CD4-positive, alpha-beta T cell (primary cell): ENCODE measurements at regions not wholly inside any gene's neighbourhood (a gene's known extent, or its start where the extent isn't known, plus 50 kb on each side); places are given as distances from the start of the nearest gene placed in this dataset.

Experiments used
- ATAC-seq: fragments of 200-7000 bp; cut with Tn5 transposase; one replicate; pipeline ENCODE4 v1.10.0; 2022; ENCODE audit warnings: mild to moderate bottlenecking; ENCODE audit not compliant: poor library complexity
- CTCF ChIA-PET: fragments of 350-600 bp; sonication (Branson Sonifier 250); formaldehyde crosslinking; loops from one replicate; lab custom pipeline; 2021; ENCODE audit warnings: antibody characterized with exemption, inconsistent platforms; lab: Charles Lee
- POLR2A ChIA-PET: fragments of 350-600 bp; sonication (Branson Sonifier 250); formaldehyde crosslinking; loops from one replicate; lab custom pipeline; 2021; ENCODE audit warnings: antibody characterized with exemption, inconsistent platforms; lab: Charles Lee
- DNase-seq, 14 experiments: peaks; one replicate each; pipeline ENCODE4 v3.0.0-alpha.2; 2013 to 2020; ENCODE audit warnings: mixed read lengths in 2 of 14
- H3K27ac ChIP-seq, 2 donors: one replicate each; pipeline versions ENCODE4 v1.5.1 to v1.7.0; 2013; ENCODE audit warnings: low read length in 2 of 2, low read depth in 1 of 2, mild to moderate bottlenecking in 1 of 2
- H3K27me3 ChIP-seq, 2 experiments: 1 replicate in 1 of 2; 2 replicates in 1 of 2; pipeline versions ENCODE4 v1.6.1 to v1.7.0; 2013; ENCODE audit warnings: low read length in 2 of 2, control low read depth in 1 of 2, mild to moderate bottlenecking in 1 of 2, moderate library complexity in 1 of 2; ENCODE audit not compliant: insufficient read depth in 2 of 2, control insufficient read depth in 1 of 2
- H3K36me3 ChIP-seq: one replicate; pipeline ENCODE4 v1.6.1; 2013; ENCODE audit warnings: low read length, control low read depth; ENCODE audit not compliant: insufficient read depth
- H3K4me1 ChIP-seq: one replicate; pipeline ENCODE4 v1.6.1; 2013; ENCODE audit warnings: low read length, control low read depth; ENCODE audit not compliant: insufficient read depth
- H3K4me3 ChIP-seq: one replicate; pipeline ENCODE4 v1.5.1; 2013; ENCODE audit warnings: mild to moderate bottlenecking, low read length, moderate library complexity
- H3K9me3 ChIP-seq, 2 experiments: 1 replicate in 1 of 2; 2 replicates in 1 of 2; pipeline versions ENCODE4 v1.6.1 to v1.7.0; 2013; ENCODE audit warnings: low read length in 2 of 2, mild to moderate bottlenecking in 2 of 2, control low read depth in 1 of 2, moderate library complexity in 1 of 2; ENCODE audit not compliant: control insufficient read depth in 1 of 2, insufficient read depth in 1 of 2
- H3K27ac Mint-ChIP-seq: one replicate; pipeline ENCODE4 v1.8.0; 2020; ENCODE audit warnings: mixed read lengths
- H3K27me3 Mint-ChIP-seq: one replicate; pipeline ENCODE4 v1.8.0; 2021; ENCODE audit warnings: mixed read lengths
- H3K36me3 Mint-ChIP-seq: one replicate; pipeline ENCODE4 v1.8.0; 2021; ENCODE audit warnings: low read depth, mixed read lengths
- H3K4me1 Mint-ChIP-seq: one replicate; pipeline ENCODE4 v1.8.0; 2021; ENCODE audit warnings: low read depth, mixed read lengths
- H3K4me3 Mint-ChIP-seq: one replicate; pipeline ENCODE4 v1.8.0; 2020; ENCODE audit warnings: mild to moderate bottlenecking, mixed read lengths
- H3K9me3 Mint-ChIP-seq: one replicate; pipeline ENCODE4 v1.8.0; 2020; ENCODE audit warnings: mixed read lengths
- intact Hi-C, 2 experiments: fragments of 100-400 bp; cut with DNase I in 1 of 2; cut with micrococcal nuclease in 1 of 2; formaldehyde crosslinking; loops; one replicate each; pipeline versions ENCODE4 v1.15.1 to v1.9.0; 2023 to 2025; cut with DNase I, micrococcal nuclease
- TF ChIP-seq, protein P1 (sequence below): fragments of 200-600 bp; IDR thresholded peaks from one replicate; pipeline ENCODE4 v1.8.0; 2022; ENCODE audit warnings: antibody characterized with exemption, mild to moderate bottlenecking

DNA sequence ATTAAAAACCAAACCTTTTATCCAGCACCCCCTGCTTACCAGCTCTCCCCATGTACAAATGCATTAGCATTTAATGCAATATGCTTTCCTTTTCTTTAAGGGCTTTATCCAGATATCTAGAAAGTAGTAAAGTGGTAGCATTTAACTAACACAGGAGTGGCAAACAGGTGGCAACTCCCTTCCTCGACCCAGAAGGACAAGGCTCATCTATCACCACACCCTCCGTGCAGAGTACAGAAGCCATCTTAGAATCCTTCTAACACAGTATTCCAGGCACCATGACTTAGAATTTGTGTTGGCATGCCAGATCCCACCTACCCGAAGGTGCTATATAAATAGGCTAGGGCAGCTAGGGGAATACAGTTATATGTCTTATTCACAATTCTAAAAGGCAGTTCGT lies 148.6 kb upstream of the NSMCE3 start:
- Histone ChIP-seq H3K4me3 (no peak overlapping the region), H3K27ac (no peak overlapping the region), H3K4me1 (no peaks in the 10 kb centered on the region), H3K36me3 (no peaks in the 10 kb centered on the region), H3K9me3 (no peaks in the 10 kb centered on the region), H3K27me3 (no peaks in the 10 kb centered on the region)
- no peak overlapping the region for H3K4me3 Mint-ChIP-seq
- H3K4me1 Mint-ChIP-seq: no peaks in the 10 kb centered on the region
- H3K27me3 Mint-ChIP-seq: peaks cover 12% of the 10 kb centered on the region
- POLR2A ChIA-PET: no interaction called here
- no peak overlapping the region for H3K27ac Mint-ChIP-seq
- H3K9me3 Mint-ChIP-seq: no peaks in the 10 kb centered on the region
- TF ChIP-seq, protein P1, sequence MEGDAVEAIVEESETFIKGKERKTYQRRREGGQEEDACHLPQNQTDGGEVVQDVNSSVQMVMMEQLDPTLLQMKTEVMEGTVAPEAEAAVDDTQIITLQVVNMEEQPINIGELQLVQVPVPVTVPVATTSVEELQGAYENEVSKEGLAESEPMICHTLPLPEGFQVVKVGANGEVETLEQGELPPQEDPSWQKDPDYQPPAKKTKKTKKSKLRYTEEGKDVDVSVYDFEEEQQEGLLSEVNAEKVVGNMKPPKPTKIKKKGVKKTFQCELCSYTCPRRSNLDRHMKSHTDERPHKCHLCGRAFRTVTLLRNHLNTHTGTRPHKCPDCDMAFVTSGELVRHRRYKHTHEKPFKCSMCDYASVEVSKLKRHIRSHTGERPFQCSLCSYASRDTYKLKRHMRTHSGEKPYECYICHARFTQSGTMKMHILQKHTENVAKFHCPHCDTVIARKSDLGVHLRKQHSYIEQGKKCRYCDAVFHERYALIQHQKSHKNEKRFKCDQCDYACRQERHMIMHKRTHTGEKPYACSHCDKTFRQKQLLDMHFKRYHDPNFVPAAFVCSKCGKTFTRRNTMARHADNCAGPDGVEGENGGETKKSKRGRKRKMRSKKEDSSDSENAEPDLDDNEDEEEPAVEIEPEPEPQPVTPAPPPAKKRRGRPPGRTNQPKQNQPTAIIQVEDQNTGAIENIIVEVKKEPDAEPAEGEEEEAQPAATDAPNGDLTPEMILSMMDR: no peak
- no peaks in the 10 kb centered on the region for H3K36me3 Mint-ChIP-seq
- CTCF ChIA-PET: no interaction called here
- intact Hi-C loops: loop anchor here in 1 of 2 experiments (5.0 kb wide), 1 partner anchor 49 kb away; no protein-coding TSS in a partner anchor
- DNase-seq (no peak), ATAC-seq (no peak)

DNA sequence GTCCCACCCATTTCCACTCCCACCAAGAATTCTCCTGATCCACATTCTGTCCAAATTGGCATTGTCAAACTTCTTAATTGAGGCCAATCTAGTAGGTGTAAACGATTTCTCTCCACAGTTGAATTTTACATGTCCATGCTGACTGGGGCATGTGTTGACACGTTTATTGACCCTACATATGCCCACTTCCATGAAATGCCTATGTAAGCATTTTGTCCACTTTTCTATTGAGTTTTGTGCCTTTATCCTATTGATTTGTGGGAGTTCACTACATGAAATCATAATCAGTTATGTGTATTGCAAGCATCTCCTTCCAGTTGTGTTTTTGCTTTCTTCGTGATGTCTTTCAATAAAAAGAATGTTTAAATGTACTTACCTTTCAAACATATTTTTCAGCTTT lies 141.7 kb upstream of the NSMCE3 start:
- TF ChIP-seq, protein P1: no peak
- DNase-seq (no peak), ATAC-seq (no peak)
- POLR2A ChIA-PET: no interaction called here
- no peaks in the 10 kb centered on the region for H3K4me1 Mint-ChIP-seq
- no peaks in the 10 kb centered on the region for H3K27me3 ChIP-seq
- no peak overlapping the region for H3K27ac Mint-ChIP-seq
- H3K4me1 ChIP-seq: no peaks in the 10 kb centered on the region
- no peaks in the 10 kb centered on the region for H3K36me3 Mint-ChIP-seq
- intact Hi-C loops: no loop called here
- CTCF ChIA-PET: no interaction called here
- H3K27me3 Mint-ChIP-seq: peaks cover 18% of the 10 kb centered on the region
- H3K27ac ChIP-seq: no peak overlapping the region
- no peaks in the 10 kb centered on the region for H3K9me3 ChIP-seq
- no peak overlapping the region for H3K4me3 ChIP-seq
- H3K4me3 Mint-ChIP-seq: no peak overlapping the region
- H3K9me3 Mint-ChIP-seq: no peaks in the 10 kb centered on the region
- no peaks in the 10 kb centered on the region for H3K36me3 ChIP-seq

DNA sequence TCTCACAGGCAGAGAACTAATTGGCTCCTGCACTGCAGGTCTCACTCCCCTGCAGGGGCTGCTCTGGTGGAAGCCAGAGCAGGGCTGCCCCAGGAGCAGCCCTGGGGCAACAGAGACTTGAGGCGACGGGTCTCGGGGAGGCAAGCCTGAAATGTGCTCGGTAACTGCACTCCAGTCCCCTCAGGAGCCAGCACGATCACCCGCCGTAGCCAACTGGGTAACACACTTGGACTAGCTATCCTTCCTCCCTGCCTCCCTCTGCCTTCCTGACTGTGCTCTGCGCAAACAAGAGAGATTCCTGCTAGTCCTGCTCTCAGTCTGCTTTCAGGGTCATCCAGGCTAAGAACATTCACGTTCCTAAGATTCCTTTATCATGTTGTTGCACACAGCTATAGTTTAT lies 140.7 kb upstream of the NSMCE3 start:
- TF ChIP-seq, protein P1: no peak
- Mint-ChIP-seq H3K27me3 (peaks cover 18% of the 10 kb centered on the region), H3K4me3 (no peak overlapping the region), H3K9me3 (no peaks in the 10 kb centered on the region), H3K36me3 (no peaks in the 10 kb centered on the region), H3K4me1 (no peaks in the 10 kb centered on the region), H3K27ac (no peak overlapping the region)
- Histone ChIP-seq H3K4me1 (no peaks in the 10 kb centered on the region), H3K9me3 (peaks cover 0 to 5% of the 10 kb centered on the region in 2 experiments), H3K4me3 (no peak overlapping the region), H3K27me3 (no peaks in the 10 kb centered on the region), H3K36me3 (no peaks in the 10 kb centered on the region), H3K27ac (no peak overlapping the region)
- no peak for ATAC-seq
- intact Hi-C loops: no loop called here
- DNase-seq: no peak
- POLR2A ChIA-PET: no interaction called here
- CTCF ChIA-PET: no interaction called here
